ENCODE measurements at regions not wholly inside any gene's neighbourhood (a gene's known extent, or its start where the extent isn't known, plus 50 kb on each side); places are given as distances from the start of the nearest gene placed in this dataset.

GRCh38 chr14:86999036-86999435 is 993.9 kb downstream of the GALC start:
- no peak for DNase-seq (ENCODE audit: low read depth)
- TF ChIP-seq CTCF (conservative IDR thresholded peaks at IDR 0.05; ENCODE audit: low read depth, low read length): no peak
- no peak overlapping the region for H3K4me3 ChIP-seq (ENCODE audit: low read length)

- no peak for TF ChIP-seq CTCF (conservative IDR thresholded peaks at IDR 0.05; ENCODE audit: low read depth, low read length)
- no peak overlapping the region for H3K4me3 ChIP-seq (ENCODE audit: low read length)
- DNase-seq (ENCODE audit: low read depth): no peak
Observed at GRCh38 chr14:86997271-86997670, 995.7 kb downstream of the GALC start.

- no peak for TF ChIP-seq CTCF (conservative IDR thresholded peaks at IDR 0.05; ENCODE audit: low read depth, low read length)
- no peak for DNase-seq (ENCODE audit: low read depth)
- no peak overlapping the region for H3K4me3 ChIP-seq (ENCODE audit: low read length)
Observed at GRCh38 chr14:86990396-86990795, 1002.6 kb downstream of the GALC start.

- DNase-seq (ENCODE audit: low read depth): no peak
- TF ChIP-seq CTCF (conservative IDR thresholded peaks at IDR 0.05; ENCODE audit: low read depth, low read length): no peak
- no peak overlapping the region for H3K4me3 ChIP-seq (ENCODE audit: low read length)
Observed at GRCh38 chr14:86989285-86989684, 1003.7 kb downstream of the GALC start.

- no peak for DNase-seq (ENCODE audit: low read depth)
- H3K4me3 ChIP-seq (ENCODE audit: low read length): no peak overlapping the region
- TF ChIP-seq CTCF (conservative IDR thresholded peaks at IDR 0.05; ENCODE audit: low read depth, low read length): no peak
Observed at GRCh38 chr14:86987966-86988365, 1005.0 kb downstream of the GALC start.

- no peak overlapping the region for H3K4me3 ChIP-seq (ENCODE audit: low read length)
- TF ChIP-seq CTCF (conservative IDR thresholded peaks at IDR 0.05; ENCODE audit: low read depth, low read length): no peak
- no peak for DNase-seq (ENCODE audit: low read depth)
Observed at GRCh38 chr14:86973177-86973576, 1019.8 kb downstream of the GALC start.

- no peak for TF ChIP-seq CTCF (conservative IDR thresholded peaks at IDR 0.05; ENCODE audit: low read depth, low read length)
- no peak for DNase-seq (ENCODE audit: low read depth)
- no peak overlapping the region for H3K4me3 ChIP-seq (ENCODE audit: low read length)
Observed at GRCh38 chr14:86971292-86971691, 1021.7 kb downstream of the GALC start.
